OCI-LY3 (cell line): ENCODE measurements at regions not wholly inside any gene's neighbourhood (a gene's known extent, or its start where the extent isn't known, plus 50 kb on each side); places are given as distances from the start of the nearest gene placed in this dataset.

Experiments used
- H2AFZ ChIP-seq: fragments of 200-600, 300-600 bp; shearing (Covaris generic); 2 replicates; pipeline ENCODE4 v1.6.0; 2014; ENCODE audit warnings: antibody characterized with exemption, low read depth, low read length
- H3K27ac ChIP-seq: fragments of 200-600, 300-600 bp; sonication (generic); 2 replicates; pipeline ENCODE4 v1.5.1; 2014; ENCODE audit warnings: mild to moderate bottlenecking, low read length, moderate library complexity, mixed read lengths
- H3K27me3 ChIP-seq: fragments of 200-600, 300-600 bp; sonication (generic); 2 replicates; pipeline ENCODE4 v1.6.1; 2014; ENCODE audit warnings: low read depth, low read length, mixed read lengths
- H3K36me3 ChIP-seq: fragments of 200-600, 300-600 bp; sonication (generic); replicated peaks from 2 replicates; pipeline ENCODE3; 2014; ENCODE audit warnings: low read depth, low read length, mixed read lengths
- H3K4me1 ChIP-seq: fragments of 300-600, 200-600 bp; sonication (generic); 2 replicates; pipeline ENCODE4 v1.6.1; 2014; ENCODE audit warnings: low read length, mixed read lengths
- H3K4me2 ChIP-seq: fragments of 200-600, 300-600 bp; sonication (generic); 2 replicates; pipeline ENCODE4 v1.6.1; 2014; ENCODE audit warnings: low read length, mixed read lengths
- H3K4me3 ChIP-seq: fragments of 300-600, 200-600 bp; sonication (generic); 2 replicates; pipeline ENCODE4 v1.5.1; 2014; ENCODE audit warnings: antibody characterized with exemption, mild to moderate bottlenecking, low read length, moderate library complexity
- H3K79me2 ChIP-seq: fragments of 300-600, 200-600 bp; shearing (Covaris generic); 2 replicates; pipeline ENCODE4 v1.6.1; 2014; ENCODE audit warnings: mild to moderate bottlenecking, low read length, mixed read lengths
- H3K9ac ChIP-seq: fragments of 300-600, 200-600 bp; shearing (Covaris generic); 2 replicates; pipeline ENCODE4 v1.6.0; 2014; ENCODE audit warnings: mild to moderate bottlenecking, low read length, moderate library complexity
- H3K9me3 ChIP-seq: fragments of 200-600, 300-600 bp; shearing (Covaris generic); 2 replicates; pipeline ENCODE4 v1.6.1; 2014; ENCODE audit warnings: low read length, mixed read lengths; ENCODE audit not compliant: insufficient read depth
- H4K20me1 ChIP-seq: fragments of 200-600, 300-600 bp; sonication (generic); 2 replicates; pipeline ENCODE4 v1.6.1; 2016; ENCODE audit warnings: low read length, mixed read lengths; ENCODE audit not compliant: insufficient read depth
- EZH2phosphoT487 ChIP-seq: fragments of 200-600 bp; shearing (Covaris generic); IDR thresholded peaks from 2 replicates; pipeline ENCODE4 v1.6.1; 2018; ENCODE audit warnings: antibody characterized with exemption, mixed run types, low read depth
- TF ChIP-seq, protein P1 (sequence below): fragments of 200-600, 300-600 bp; sonication (generic); IDR thresholded peaks from 2 replicates; pipeline ENCODE4 v1.5.1; 2014; ENCODE audit warnings: antibody characterized with exemption, low read length, low read depth

DNA sequence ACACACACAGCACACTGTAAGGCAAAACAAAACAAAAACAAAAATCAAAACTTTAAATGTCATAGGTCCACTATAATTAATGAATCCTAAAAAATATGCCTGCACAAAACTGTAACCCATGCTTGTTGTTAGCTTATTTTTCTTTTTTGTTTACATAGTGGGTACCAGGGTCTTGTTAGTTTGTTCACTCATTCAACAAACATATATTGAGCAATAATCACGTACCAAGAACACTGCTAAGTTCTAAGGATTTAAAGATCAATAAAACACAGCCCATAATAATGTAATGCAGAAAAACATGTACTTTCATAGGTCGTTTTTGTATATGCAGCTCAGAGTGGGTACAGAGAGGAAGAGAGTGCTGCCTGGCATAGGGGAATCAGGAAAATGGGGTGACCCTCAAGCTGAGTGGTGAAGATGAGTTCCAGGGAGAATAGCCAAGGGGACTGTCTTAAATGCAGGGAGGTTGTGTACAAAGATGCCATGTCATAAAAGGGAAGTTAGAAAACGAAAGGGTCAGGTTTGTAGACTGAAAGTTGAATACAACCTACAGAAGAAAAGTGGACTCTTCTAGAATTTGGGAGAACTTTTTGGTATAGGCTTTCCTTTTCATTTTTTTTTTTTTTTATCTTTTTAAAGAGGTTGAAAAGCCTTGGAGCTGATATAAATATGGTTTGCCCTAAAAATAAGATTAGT, 113.3 kb upstream of the TBX18 start:
- H3K4me2 ChIP-seq, result no peak overlapping the region
- H3K4me1 ChIP-seq, result no peaks in the 10 kb centered on the region
- no peaks in the 10 kb centered on the region for H3K9me3 ChIP-seq
- H4K20me1 ChIP-seq, result no peaks in the 10 kb centered on the region
- TF ChIP-seq EZH2phosphoT487, result no peak
- TF ChIP-seq, protein P1, sequence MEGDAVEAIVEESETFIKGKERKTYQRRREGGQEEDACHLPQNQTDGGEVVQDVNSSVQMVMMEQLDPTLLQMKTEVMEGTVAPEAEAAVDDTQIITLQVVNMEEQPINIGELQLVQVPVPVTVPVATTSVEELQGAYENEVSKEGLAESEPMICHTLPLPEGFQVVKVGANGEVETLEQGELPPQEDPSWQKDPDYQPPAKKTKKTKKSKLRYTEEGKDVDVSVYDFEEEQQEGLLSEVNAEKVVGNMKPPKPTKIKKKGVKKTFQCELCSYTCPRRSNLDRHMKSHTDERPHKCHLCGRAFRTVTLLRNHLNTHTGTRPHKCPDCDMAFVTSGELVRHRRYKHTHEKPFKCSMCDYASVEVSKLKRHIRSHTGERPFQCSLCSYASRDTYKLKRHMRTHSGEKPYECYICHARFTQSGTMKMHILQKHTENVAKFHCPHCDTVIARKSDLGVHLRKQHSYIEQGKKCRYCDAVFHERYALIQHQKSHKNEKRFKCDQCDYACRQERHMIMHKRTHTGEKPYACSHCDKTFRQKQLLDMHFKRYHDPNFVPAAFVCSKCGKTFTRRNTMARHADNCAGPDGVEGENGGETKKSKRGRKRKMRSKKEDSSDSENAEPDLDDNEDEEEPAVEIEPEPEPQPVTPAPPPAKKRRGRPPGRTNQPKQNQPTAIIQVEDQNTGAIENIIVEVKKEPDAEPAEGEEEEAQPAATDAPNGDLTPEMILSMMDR, result no peak
- no peaks in the 10 kb centered on the region for H3K27me3 ChIP-seq
- no peak overlapping the region for H3K9ac ChIP-seq
- no peak overlapping the region; the same call in 1 of the 2 replicates for H2AFZ ChIP-seq
- no peak overlapping the region for H3K4me3 ChIP-seq
- no peaks in the 10 kb centered on the region for H3K79me2 ChIP-seq
- no peaks in the 10 kb centered on the region for H3K36me3 ChIP-seq
- no peak overlapping the region for H3K27ac ChIP-seq

DNA sequence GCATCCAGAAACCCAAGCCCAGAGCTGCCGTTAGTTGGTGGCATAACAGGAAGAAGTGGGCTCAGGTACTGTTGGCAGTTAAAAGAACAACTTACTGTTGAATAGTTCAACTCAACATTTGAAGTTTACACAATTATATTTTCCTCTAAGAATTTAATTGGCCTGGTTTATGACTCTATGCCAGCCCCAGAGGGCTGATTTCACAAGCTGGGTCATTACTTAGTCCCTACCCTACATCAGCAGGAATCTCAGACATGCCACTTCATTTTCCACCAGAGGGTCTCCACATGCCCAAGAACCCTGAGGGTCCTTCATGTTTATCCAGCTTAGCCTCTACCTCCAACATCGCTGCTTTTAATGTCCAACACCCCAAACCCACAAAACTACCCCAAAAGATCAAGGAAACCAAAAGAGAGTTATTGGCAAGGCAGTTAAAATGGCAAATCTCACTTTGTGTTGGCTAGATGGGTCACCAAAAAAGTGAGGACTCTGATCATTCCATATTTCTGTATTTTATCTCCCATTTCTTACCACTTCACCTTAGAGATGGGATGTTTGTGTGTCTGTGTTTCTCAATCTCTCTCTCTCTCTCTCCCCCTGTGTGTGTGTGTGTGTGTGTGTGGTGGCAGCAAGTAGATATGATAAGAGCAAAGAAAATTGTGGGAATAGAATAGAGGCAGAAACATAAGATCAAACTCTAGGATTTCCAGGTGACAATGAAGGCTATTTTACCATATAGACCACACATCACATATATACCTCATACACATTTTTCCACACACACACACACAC, 112.5 kb upstream of the TBX18 start:
- no peak for TF ChIP-seq EZH2phosphoT487
- TF ChIP-seq, protein P1, result no peak
- Histone ChIP-seq H3K36me3 (no peaks in the 10 kb centered on the region), H3K27ac (no peak overlapping the region), H3K4me2 (no peak overlapping the region), H2AFZ (no peak overlapping the region), H3K4me1 (no peaks in the 10 kb centered on the region), H4K20me1 (no peaks in the 10 kb centered on the region), H3K79me2 (no peaks in the 10 kb centered on the region), H3K27me3 (no peaks in the 10 kb centered on the region), H3K9ac (no peak overlapping the region), H3K9me3 (no peaks in the 10 kb centered on the region), H3K4me3 (no peak overlapping the region)

DNA sequence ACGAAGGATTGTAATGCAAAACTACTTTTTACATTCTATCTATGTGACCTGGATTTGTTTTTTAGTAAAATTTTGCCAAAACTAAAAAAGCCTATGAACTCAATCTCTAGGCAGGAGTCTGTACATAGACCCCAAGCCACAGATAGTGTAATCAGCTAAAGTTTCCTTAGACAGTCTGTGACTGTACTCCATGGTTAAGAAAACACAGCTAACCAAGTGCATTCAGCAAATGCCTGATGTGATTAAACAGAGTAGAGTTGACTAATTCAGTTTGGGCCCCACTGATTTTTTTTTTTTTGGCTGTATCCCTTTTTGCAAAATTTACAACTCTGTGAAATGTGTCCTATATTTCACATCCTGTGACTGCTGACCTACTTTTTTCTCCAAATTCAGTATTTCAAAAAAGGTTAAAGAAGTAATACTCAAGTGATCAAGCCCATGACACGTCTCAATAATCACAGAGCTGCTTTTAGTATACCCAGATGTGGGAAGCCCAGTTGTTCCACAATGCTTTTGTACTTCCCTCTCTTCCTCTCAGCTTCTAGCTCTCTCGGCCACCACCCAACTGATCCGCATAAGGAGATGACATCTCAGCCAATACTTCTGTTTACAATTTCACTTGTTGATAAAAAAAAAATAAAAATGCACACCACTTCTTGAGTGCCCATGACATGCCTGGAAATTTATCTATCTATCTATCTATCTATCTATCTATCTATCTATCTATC, 108.8 kb upstream of the TBX18 start:
- no peak overlapping the region for H3K4me2 ChIP-seq
- TF ChIP-seq EZH2phosphoT487, result no peak
- no peaks in the 10 kb centered on the region for H3K79me2 ChIP-seq
- no peaks in the 10 kb centered on the region for H3K27me3 ChIP-seq
- H4K20me1 ChIP-seq, result no peaks in the 10 kb centered on the region; the same call in 1 of the 2 replicates
- H3K9me3 ChIP-seq, result no peaks in the 10 kb centered on the region
- H3K4me1 ChIP-seq, result no peaks in the 10 kb centered on the region
- H2AFZ ChIP-seq, result no peak overlapping the region
- no peak overlapping the region for H3K4me3 ChIP-seq
- H3K9ac ChIP-seq, result no peak overlapping the region
- H3K27ac ChIP-seq, result no peak overlapping the region
- H3K36me3 ChIP-seq, result no peaks in the 10 kb centered on the region

- Histone ChIP-seq H3K4me2 (no peak overlapping the region), H3K4me1 (no peaks in the 10 kb centered on the region), H3K36me3 (no peaks in the 10 kb centered on the region), H3K9me3 (no peaks in the 10 kb centered on the region), H3K9ac (no peak overlapping the region), H3K4me3 (no peak overlapping the region), H3K27ac (no peak overlapping the region), H4K20me1 (no peaks in the 10 kb centered on the region; the same call in 1 of the 2 replicates), H3K27me3 (no peaks in the 10 kb centered on the region), H2AFZ (no peak overlapping the region), H3K79me2 (no peaks in the 10 kb centered on the region)
- TF ChIP-seq, protein P1, result no peak
- TF ChIP-seq EZH2phosphoT487, result no peak
Observed at GRCh38 chr6:84871925-84872324, 107.5 kb upstream of the TBX18 start.
